Tibial artery (tissue), 4 donors: ENCODE measurements at regions not wholly inside any gene's neighbourhood (a gene's known extent, or its start where the extent isn't known, plus 50 kb on each side); places are given as distances from the start of the nearest gene placed in this dataset.

ENCODE experiments used
- DNase-seq, 2 donors: peaks; one replicate each; pipeline ENCODE4 v3.0.0-alpha.2; 2019
- H3K27ac ChIP-seq, 2 donors: fragments of 200-600 bp; sonication (generic) in 1 of 2; 1 replicate in 1 of 2; 2 replicates in 1 of 2; pipeline ENCODE4 v1.5.1; 2018 to 2019; ENCODE audit warnings: mild to moderate bottlenecking in 1 of 2
- H3K27me3 ChIP-seq, 2 donors: fragments of 200-600 bp; sonication (generic) in 1 of 2; one replicate each; pipeline versions ENCODE4 v1.5.1 to v1.6.0; 2016 to 2019
- H3K36me3 ChIP-seq, 3 donors: fragments of 200-600 bp; sonication (generic) in 2 of 3; one replicate each; pipeline ENCODE4 v1.5.1; 2016 to 2019; ENCODE audit warnings: mild to moderate bottlenecking in 2 of 3
- H3K4me1 ChIP-seq, 4 donors: fragments of 200-600 bp; sonication (generic) in 2 of 4; 1 replicate in 3 of 4; 2 replicates in 1 of 4; pipeline ENCODE4 v1.5.1; 2016 to 2019
- H3K4me3 ChIP-seq, 2 donors: fragments of 200-600 bp; sonication (generic) in 1 of 2; 1 replicate in 1 of 2; 2 replicates in 1 of 2; pipeline ENCODE4 v1.5.1; 2018 to 2019; ENCODE audit warnings: mild to moderate bottlenecking in 2 of 2
- H3K9me3 ChIP-seq, 3 donors: fragments of 200-600 bp; sonication (generic) in 1 of 3; one replicate each; pipeline ENCODE4 v1.5.1; 2016 to 2019
- intact Hi-C: fragments of 100-400 bp; cut with DNase I; formaldehyde crosslinking; loops from one replicate; pipeline ENCODE4 v1.15.0; 2023; ENCODE audit warnings: low total_unique reads
- TF ChIP-seq, protein P1 (sequence below), 2 experiments: fragments of 200-600 bp in 1 of 2; fragments of 450-650 bp in 1 of 2; IDR thresholded peaks; one replicate each; pipeline ENCODE4 v1.5.1; 2017 to 2019; ENCODE audit warnings: antibody characterized with exemption in 2 of 2, mild to moderate bottlenecking in 1 of 2, moderate library complexity in 1 of 2

DNA sequence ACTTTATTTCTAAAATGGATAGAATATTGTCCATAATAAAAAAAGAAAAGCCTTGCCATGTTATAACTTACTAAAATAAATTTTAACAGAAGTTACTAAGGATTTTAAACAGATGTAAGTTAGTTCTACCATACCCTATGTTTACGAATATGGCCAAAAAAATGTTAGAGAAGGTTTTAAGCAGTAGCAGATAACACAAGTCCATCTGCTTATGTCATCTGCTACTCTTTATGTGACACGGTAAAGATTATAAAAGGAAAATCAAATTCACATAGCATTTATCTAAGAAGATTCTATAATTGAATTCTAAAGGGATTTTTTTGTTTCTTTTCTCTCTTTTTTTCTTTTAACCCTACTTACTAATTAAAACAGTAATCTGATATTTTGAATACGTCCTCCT, 114.2 kb upstream of the MIR17HG start:
- DNase-seq, result no peak
- intact Hi-C loops, result no loop called here
- Histone ChIP-seq H3K27ac (no peak overlapping the region), H3K36me3 (no peaks in the 10 kb centered on the region), H3K4me3 (no peak overlapping the region), H3K9me3 (no peaks in the 10 kb centered on the region), H3K4me1 (no peaks in the 10 kb centered on the region), H3K27me3 (no peaks in the 10 kb centered on the region)
- TF ChIP-seq, protein P1, sequence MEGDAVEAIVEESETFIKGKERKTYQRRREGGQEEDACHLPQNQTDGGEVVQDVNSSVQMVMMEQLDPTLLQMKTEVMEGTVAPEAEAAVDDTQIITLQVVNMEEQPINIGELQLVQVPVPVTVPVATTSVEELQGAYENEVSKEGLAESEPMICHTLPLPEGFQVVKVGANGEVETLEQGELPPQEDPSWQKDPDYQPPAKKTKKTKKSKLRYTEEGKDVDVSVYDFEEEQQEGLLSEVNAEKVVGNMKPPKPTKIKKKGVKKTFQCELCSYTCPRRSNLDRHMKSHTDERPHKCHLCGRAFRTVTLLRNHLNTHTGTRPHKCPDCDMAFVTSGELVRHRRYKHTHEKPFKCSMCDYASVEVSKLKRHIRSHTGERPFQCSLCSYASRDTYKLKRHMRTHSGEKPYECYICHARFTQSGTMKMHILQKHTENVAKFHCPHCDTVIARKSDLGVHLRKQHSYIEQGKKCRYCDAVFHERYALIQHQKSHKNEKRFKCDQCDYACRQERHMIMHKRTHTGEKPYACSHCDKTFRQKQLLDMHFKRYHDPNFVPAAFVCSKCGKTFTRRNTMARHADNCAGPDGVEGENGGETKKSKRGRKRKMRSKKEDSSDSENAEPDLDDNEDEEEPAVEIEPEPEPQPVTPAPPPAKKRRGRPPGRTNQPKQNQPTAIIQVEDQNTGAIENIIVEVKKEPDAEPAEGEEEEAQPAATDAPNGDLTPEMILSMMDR (IDR thresholded peaks at IDR 0.05), result no peak

DNA sequence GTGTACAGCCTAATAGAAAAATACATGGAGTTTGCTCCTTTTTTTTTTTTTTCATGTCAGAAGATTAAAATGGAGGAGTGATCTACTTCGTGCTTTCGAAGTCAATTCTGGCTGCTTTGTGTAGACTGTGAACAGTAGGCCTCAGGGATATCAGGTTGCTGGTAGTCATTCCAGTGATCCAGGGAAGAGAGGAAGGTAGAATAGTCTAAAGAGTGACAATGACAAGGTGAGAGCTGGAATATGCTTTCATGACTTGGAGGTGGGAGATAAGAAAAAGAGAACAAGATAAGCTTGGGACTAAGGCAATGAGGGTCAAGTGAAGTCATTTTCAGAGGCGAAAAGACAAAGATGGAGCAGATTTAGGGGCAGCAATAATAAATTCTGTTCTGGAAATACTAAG, 111.3 kb upstream of the MIR17HG start:
- intact Hi-C loops, result no loop called here
- Histone ChIP-seq H3K36me3 (no peaks in the 10 kb centered on the region), H3K9me3 (no peaks in the 10 kb centered on the region), H3K4me1 (no peaks in the 10 kb centered on the region), H3K27ac (no peak overlapping the region), H3K27me3 (no peaks in the 10 kb centered on the region), H3K4me3 (no peak overlapping the region)
- no peak for DNase-seq
- TF ChIP-seq, protein P1 (IDR thresholded peaks at IDR 0.05), result no peak

- intact Hi-C loops, result no loop called here
- TF ChIP-seq, protein P1 (IDR thresholded peaks at IDR 0.05), result no peak
These were observed 110.6 kb upstream of the MIR17HG start for GRCh38 chr13:91236921-91237320.

GRCh38 chr13:91238036-91238435, 109.5 kb upstream of the MIR17HG start:
- no peak overlapping the region for H3K27ac ChIP-seq
- H3K4me3 ChIP-seq, result no peak overlapping the region
- no peaks in the 10 kb centered on the region for H3K36me3 ChIP-seq
- DNase-seq, result no peak
- TF ChIP-seq, protein P1 (IDR thresholded peaks at IDR 0.05), result no peak
- intact Hi-C loops, result no loop called here
- no peaks in the 10 kb centered on the region for H3K27me3 ChIP-seq
- H3K9me3 ChIP-seq, result no peaks in the 10 kb centered on the region
- H3K4me1 ChIP-seq, result no peaks in the 10 kb centered on the region

More at GRCh38 chr13:91236921-91237320, 110.6 kb upstream of the MIR17HG start:
- DNase-seq, result no peak
- H3K27ac ChIP-seq, result no peak overlapping the region
- H3K9me3 ChIP-seq, result no peaks in the 10 kb centered on the region
- H3K4me3 ChIP-seq, result no peak overlapping the region
- no peaks in the 10 kb centered on the region for H3K27me3 ChIP-seq
- H3K36me3 ChIP-seq, result no peaks in the 10 kb centered on the region
- no peaks in the 10 kb centered on the region for H3K4me1 ChIP-seq

DNA sequence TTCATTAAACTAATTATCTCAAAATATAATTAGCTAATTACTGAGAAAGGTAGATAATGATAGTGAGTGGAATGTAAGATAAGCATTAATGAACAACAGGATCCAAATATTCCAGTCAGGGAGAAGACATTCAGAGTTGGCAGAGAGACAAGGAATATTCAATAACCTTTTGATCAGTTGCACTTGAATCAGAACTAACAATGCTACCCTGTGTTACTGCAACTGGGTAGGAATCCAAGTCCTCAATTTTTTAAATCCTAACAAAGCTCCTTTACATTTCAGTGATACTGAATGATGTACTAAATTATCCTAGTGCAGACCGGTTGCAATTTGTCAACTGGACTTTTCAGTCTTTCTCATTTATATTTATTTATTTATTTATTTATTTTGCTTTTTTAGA, 107.1 kb upstream of the MIR17HG start:
- no peak overlapping the region for H3K27ac ChIP-seq
- TF ChIP-seq, protein P1 (IDR thresholded peaks at IDR 0.05), result no peak
- intact Hi-C loops, result no loop called here
- DNase-seq, result no peak
- H3K4me1 ChIP-seq, result no peaks in the 10 kb centered on the region
- no peaks in the 10 kb centered on the region for H3K27me3 ChIP-seq
- no peaks in the 10 kb centered on the region for H3K36me3 ChIP-seq
- no peaks in the 10 kb centered on the region for H3K9me3 ChIP-seq
- H3K4me3 ChIP-seq, result no peak overlapping the region
